Epithelial cell of proximal tubule (primary cell): ENCODE measurements at regions not wholly inside any gene's neighbourhood (a gene's known extent, or its start where the extent isn't known, plus 50 kb on each side); places are given as distances from the start of the nearest gene placed in this dataset.

ENCODE experiments used
- DNase-seq: peaks from one replicate; pipeline ENCODE4 v3.0.0-alpha.2; 2011; ENCODE audit warnings: low read depth
- H3K4me3 ChIP-seq: 2 replicates; pipeline ENCODE4 v1.5.1; 2011; ENCODE audit warnings: low read depth, mild to moderate bottlenecking, low read length
- CTCF ChIP-seq: conservative IDR thresholded peaks from 2 replicates; pipeline ENCODE4 v1.5.1; 2012; ENCODE audit warnings: low read depth, mild to moderate bottlenecking, low read length

GRCh38 chr3:39000008-39000450, 51.7 kb downstream of the SCN11A start:
- DNase-seq: peak; percentile 29

GRCh38 chr3:38998086-38998485, 53.7 kb downstream of the SCN11A start:
- DNase-seq: no peak
- no peak for TF ChIP-seq CTCF
- no peak overlapping the region for H3K4me3 ChIP-seq

More at GRCh38 chr3:39000008-39000450, 51.7 kb downstream of the SCN11A start:
- no peak overlapping the region for H3K4me3 ChIP-seq
- peak; percentile 80 for TF ChIP-seq CTCF

GRCh38 chr3:38996193-38996592, 55.6 kb downstream of the SCN11A start:
- TF ChIP-seq CTCF: no peak
- H3K4me3 ChIP-seq: no peak overlapping the region
- no peak for DNase-seq

GRCh38 chr3:38994251-38994650, 57.5 kb downstream of the SCN11A start:
- no peak overlapping the region for H3K4me3 ChIP-seq
- no peak for DNase-seq
- no peak for TF ChIP-seq CTCF

- no peak for DNase-seq
- TF ChIP-seq CTCF: no peak
Measured at GRCh38 chr3:38992117-38992760, 59.5 kb downstream of the SCN11A start.

GRCh38 chr3:38990621-38991020, 61.1 kb downstream of the SCN11A start:
- TF ChIP-seq CTCF: no peak
- no peak for DNase-seq
- no peak overlapping the region for H3K4me3 ChIP-seq

More at GRCh38 chr3:38992117-38992760, 59.5 kb downstream of the SCN11A start:
- H3K4me3 ChIP-seq: no peak overlapping the region

GRCh38 chr3:38989917-38990510, 61.7 kb downstream of the SCN11A start:
- no peak for DNase-seq
- no peak overlapping the region for H3K4me3 ChIP-seq
- no peak for TF ChIP-seq CTCF
